CD4-positive, alpha-beta T cell treated with Interleukin-12 subunit alpha and Interleukin-12 subunit beta, for 1 hour (primary cell): ENCODE measurements at regions not wholly inside any gene's neighbourhood (a gene's known extent, or its start where the extent isn't known, plus 50 kb on each side); places are given as distances from the start of the nearest gene placed in this dataset.
A peak's percentile ranks its signal among the peaks of the same experiment; 100 is the strongest.

Source experiments
- DNase-seq: peaks from one replicate; pipeline ENCODE4 v3.0.0-alpha.2; 2020

DNA sequence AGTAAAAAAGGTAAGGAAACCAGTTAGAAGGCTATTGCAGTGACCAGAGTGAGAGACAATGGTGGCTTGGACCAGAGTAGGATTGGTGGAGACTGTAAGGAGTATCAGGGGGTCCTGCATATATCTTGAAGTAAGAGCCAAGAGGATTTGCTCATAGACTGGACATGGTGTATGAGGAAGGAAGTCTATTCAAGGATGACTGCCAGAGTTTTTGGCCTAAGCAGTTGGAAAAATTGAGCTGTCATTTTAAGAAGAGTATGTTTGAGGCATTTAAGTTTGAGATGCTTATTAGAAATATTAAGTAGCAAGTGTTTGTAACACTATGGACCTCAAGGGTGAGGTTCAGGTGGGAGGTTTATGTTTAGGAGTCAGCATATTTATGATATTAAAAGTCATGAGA is 596.6 kb downstream of the METTL15 start:
- no peak for DNase-seq

DNA sequence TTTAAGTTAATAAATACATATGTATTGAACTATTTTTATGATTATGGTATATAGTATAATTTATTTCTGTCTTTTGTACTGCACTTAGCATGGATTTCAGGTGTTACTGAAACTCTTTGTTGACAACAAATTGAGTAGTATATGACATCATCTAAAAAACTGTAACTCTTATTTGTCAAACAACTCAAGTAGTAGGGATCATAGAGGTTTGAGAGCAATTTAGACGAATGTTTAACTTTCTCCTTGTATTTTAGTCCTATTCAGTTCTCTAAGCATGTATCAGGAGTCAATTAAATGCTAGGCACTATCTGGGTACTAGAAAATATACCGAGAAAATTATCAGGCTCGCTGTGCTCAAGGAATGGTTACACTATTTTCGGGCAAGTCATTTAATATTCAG is 595.2 kb downstream of the METTL15 start:
- no peak for DNase-seq

DNA sequence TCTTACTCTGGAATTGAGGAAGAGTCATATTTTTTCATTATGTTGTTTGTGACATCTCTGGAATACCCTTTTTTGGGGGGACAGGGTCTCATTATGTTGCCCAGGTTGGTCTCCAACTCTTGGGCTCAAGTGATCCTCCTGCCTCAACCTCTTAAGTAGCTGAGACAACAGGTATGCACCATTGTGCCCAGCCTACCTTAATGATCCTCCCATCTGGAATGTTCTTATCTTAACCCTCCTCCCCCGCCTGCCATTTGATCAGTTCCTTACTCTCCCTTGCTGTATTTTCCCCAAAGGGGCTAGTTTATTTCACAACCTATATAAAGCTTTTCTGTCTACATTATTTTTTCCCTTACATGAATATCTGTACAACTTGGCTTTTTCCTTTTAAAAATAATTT is 594.7 kb downstream of the METTL15 start:
- DNase-seq, result no peak

DNA sequence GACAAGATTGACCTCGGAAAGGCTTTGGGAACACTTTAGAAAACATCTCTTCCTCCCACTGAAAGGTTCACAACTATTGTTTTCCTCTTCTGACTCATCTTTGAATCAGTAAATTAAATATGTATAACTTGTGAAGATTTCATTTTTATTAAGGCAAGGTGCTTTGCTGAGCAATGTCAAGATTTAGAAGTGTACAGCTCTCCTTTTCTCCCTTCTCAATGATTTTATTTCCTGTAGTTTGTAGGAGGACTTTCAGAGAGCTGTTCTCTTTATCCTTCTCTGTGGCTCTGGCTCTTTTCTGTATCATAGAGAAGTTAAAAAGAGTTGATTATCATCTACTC is 594.2 kb downstream of the METTL15 start:
- DNase-seq, result no peak

DNA sequence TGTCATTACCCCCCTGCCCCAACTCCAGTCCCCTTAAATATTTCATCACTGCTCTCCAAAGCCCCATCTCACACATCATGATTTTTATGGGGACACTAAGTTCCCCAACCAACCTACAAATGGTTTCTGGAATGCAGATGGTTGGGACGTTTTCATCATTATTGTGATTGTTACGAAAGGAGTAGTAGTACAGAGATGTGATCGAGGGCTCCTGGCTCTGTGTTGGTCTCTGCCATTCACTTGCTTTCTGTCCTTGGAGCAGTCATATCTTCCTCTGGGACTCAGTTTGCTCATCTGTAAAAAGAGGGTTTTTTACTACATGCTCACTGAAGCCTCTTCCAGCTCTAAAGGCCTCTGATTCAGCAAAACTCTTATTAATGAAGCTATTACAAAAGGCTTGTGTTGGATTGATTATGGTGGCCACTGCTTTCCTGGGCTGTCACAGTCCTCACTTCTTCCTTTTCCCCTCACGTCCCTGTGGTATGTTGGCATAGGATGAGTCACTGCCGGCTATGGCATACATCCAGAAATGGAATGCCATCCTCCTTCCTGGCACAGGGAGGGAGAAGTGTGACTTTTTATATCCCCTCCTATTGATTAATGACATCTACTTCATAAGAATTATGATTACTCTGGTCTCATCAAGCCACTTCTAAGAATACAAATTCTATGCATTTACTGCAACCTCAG is 593.7 kb downstream of the METTL15 start:
- no peak for DNase-seq

DNA sequence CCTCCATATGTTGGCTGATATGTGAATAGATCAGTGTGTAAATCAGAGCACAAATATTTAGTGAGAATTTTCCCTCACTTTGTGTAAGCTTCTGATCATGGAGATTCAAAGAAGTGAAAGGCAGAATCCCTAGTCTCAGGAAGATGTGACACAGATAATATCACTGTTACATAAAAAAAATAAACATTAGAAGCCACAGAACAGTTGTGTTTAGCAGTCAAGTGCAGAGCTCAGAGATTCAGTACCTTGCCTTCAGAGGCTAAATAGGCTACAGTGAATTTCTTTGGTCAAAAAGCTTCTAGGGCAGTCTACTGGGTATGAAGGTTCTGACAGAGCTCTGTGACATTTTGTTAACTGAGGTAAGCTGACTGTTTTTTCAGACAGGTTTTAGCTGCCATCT is 591.5 kb downstream of the METTL15 start:
- no peak for DNase-seq

DNA sequence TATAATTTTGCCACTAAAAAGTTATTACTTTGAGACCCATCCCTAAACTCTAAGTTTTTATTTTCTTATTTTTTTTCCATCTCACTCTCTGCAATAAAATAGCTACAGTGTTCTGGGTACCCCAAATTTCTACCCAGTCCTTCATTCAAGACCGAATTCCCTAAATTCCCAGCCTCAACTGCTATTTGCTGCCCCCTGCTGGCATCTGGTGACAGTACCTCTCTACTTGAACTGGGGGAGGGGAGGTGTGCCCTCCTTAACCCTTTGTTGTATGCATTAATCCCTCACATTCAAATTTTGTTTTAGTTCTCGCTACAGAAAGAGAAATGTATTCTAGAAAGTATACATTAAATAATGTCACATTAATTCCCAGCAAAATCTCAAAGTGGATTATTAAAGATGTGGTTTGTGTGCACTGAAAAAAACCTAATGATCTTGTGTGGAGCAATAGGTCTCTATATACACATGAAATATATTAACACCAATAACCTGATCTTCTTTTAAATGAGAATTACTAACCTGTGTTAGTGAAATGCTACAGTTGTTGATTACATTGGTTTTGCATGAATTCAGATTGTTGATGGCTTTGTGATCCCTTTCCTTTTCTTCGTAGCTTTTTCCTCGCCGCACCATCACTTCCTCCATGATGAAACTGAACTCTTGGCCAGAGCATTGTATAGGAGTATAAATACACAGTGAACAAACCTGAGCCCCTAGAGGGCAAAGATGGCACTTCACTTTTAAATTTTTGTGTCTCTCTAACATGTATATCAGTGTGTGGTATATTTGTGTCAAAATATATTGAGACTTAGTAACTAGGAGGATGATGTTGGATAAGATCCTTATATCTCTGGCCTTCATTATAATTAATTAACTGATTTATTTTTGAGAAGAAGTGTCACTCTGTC is 590.0 kb downstream of the METTL15 start:
- DNase-seq, result peak; percentile 5

DNA sequence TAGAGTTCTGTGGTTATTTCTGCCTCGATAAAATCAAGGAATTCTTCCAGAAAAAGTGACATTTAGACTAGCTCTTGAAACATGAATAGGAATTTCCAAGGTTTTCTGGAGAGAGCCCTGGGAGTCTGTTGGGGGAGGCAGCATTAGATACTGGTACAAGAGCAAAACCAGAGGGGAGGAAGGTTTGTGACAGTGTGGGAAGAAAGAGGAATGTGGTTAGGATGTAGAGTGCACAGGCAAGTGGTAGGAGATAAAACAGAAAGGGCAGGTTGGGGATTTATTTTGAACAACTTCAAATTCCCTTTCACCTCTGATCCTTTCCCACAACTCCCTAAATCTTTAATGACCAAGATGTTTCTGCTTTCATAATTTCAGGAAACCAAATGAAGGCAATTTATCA is 588.4 kb downstream of the METTL15 start:
- no peak for DNase-seq

DNA sequence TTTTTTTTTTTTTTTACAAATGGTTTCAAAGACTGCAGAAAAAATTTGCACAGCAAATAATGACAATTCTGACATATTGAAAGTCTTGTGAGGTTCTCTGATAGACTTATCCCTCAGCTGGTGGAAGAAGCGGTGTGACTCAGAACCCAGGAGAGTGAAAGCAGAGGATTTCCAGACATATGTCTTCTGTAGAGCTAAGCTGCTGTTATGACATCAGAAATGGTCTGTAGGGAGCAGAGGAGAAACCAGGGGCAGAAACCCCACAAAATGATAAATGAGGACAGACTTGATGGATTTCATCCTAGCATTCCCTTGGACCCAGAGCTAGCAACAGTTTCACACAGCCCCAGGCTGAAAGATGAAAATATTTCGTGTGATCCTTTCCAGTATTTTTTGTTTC is 582.6 kb downstream of the METTL15 start:
- no peak for DNase-seq

DNA sequence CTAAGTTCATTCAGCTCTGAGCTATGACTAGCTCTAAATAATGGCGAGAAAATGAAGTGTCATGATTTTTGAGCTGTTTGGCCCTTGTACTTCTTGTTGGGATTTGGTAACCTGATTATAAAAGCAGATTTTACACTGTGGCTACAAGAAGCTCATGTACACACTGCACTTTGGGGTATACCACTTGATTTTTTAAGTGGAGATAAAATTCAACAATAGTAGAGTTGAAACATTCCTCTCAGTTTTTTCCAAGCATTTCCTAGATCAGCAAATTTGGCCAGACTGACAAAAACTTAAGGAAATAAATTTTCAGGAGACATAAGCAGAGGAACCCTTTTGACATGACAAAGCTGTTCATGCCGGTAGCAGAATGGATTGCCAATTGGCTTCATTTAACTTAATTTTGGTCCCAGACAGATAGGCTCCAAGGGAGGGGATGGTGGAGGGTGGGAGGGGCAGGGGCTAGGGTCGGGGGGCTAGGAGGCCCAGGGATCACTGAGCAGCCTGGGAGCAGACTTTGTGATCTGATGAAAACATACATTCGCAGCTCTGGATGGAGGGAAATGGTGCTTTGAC is 575.9 kb downstream of the METTL15 start:
- no peak for DNase-seq

DNA sequence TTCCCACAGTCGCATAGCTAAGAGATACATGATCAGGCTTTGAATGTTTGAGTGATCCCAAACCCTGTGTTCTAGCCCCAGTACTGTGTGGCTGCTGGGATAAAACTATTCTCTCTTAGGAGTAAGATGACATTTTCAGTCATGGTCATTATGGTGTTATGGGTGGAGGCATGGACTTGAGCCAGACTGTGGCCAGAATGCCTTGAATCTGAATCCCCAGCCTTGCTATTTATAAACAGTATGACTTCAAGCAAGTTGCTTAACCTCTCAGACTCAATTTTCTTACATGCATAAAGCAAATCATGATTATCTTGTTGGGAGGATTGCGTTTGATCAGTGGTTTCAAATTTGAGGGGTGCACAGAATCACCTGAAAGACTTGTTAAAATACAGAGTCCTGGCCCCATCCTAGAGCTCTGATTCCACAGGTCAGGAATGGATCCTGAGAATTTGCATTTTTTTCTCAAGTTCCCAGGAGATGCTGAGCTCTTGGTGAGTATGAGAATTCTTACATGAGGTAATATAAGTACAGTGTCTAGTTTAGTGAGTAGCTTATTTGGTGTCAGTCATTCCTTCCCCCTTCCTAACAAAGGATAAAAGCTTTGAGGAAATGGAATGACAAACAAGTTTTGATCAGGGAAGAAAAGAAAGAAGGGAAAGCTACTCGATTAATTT is 571.7 kb downstream of the METTL15 start:
- DNase-seq, result no peak

DNA sequence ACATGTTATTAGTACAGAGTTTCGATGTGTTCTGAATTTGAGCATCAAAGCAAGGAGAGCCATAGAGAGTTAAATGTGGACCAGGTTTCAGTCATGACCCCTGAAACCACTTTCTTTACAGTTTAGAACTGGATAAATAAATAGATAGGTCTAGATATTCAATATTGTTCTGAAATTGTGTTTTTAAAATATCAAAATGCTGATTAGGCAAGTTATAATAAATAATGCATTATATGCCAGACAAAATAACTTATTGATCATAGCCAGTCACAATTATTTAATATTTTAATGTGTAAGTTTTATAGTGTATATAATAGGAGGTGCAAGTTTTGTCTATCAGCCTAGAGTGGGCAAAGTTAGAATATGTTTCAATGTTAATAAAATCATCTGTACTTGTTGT is 569.5 kb downstream of the METTL15 start:
- DNase-seq, result no peak

DNA sequence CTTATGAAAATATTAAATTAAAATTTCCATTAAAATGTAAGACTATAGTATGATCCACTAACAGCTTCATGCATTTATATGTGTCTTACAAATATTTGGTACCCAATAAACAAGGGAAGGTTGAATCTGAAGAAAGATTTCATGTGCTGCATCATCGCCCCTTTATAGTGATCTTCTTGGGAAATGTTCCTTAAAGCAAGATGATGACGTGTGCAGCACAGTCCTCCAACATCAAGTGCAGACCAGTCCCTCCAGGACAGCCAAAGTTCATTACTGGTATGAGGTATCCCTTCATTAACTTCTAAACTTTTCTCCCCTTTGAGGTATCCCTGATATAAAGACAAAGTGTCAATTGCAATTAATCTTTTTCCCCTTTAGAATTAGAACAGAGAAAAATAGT is 567.0 kb downstream of the METTL15 start:
- no peak for DNase-seq

DNA sequence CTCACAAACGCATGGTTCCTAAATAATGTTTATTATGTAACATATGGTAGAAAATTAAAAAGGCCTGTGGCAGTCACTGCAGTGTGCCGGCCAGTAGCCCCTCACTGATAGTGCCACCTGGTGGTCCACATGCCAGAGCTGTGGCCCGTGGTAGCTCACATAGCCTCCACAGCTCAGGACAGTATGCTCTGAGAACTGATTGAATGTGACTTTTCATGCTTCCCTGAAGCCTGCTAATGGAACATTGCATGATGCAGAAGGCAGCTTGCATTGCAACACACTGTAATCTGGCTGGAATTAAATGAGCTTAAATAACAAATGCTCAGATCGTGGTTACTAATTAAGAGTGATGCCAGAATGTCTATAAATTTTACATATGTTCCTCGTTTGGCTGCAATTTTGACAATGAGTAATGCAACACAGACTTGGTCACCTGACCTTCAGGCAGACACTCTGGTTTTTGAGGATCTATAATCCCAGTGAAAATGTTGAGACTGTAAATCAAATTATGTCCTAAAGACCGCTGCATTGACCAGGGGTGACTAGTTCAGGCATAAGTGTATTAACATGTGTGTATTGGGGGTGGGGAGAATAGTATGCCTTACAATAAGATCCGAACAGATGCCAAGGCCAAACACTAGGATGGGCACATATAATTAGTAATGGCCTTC is 566.4 kb downstream of the METTL15 start:
- no peak for DNase-seq

DNA sequence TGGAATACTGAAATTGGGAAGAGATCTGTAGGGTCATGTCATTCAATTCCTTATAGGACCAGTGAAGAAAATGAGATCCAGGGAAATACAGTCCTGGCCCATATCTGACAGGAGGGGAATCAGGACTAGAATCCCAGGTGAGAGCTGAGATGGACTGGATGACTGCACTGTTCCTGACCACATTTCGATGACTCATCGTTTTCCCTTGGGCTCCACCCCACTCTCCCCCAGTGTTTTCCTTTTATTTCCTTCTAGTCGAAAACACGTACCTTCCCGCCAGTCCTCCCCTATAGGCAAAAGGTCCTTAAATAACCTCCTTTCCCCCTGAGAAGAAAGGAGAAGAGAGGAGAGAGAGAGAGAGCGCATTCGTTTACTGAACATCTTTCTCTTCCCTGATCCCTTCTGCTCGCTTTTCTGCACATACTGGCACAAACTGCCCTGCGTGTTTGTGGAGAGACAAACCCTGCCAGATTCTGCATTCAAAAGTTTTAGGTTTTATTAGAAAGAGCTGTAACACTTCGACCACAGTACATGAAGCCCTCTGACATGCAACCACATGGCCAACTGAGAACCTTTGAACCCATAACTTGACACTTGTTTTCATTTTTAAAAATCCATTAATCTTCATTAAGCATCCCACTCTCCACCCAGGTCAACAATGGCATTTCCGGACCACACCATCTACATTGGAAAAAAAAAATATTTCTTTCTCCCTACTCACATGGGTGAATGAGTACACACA is 565.7 kb downstream of the METTL15 start:
- no peak for DNase-seq

DNA sequence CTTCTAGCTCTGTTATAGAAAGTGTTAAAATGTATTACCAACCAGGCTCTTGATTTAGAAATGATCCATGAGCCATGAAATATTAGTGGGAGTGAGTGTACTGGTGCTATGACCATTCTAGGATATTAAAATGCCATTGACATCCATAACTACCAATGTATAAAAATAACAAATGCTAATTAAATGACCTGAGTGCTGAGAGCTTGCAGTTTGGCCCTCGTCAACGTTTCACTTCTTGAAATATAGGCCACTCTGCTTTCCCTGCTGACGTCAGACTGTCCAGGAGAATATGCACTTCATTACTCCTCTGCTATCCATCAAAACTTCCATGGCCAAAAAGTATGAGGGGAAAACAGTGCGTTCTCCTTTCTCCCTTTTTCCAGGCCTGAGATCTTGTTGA is 563.1 kb downstream of the METTL15 start:
- DNase-seq, result no peak

DNA sequence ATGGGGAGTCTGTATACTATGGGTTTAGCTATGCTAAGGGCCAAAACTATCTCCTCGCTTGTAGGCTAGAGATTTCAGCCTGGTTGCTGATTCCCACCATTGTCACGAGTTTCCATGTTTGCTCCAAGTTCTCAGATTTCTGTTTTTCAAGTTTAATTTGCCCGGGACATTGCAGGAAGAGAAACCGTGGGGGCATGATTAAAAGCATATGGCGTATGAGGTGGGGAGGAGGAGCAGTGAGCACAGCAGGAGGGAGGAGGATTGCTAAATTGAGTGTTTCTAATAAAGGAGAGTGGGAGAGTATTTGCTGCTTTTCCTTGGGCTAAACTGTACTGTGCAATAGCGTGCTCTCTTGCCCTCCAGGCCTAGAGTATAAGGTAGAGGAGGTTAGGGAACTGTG is 558.4 kb downstream of the METTL15 start:
- DNase-seq, result no peak

DNA sequence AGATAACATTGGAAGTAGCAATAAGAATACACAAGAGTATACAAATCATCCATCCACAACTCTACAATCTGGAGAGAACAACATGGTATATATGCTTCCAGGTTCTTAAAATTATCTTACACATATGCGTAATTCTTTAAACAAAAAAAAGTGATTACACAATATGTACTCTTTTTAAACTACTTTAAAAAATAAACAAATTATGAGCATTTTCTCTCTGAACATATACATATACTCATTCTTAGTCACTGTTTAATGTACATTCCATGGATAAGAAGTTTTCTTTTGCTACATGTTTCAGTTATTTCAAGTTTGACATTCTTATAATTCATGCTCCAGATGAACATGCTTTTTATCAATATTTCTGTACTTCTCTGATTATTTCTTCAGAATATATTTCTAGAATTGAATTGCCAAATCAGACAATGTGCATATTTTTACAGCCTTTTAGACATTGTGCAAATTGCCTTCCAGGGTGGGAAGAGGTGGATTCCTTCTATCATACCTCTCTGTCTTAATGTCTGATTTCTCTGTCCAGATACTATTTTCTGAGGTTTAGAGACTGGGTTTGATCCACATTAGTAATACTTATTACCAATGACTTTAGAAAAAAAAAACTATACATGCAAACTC is 551.6 kb downstream of the METTL15 start:
- no peak for DNase-seq

DNA sequence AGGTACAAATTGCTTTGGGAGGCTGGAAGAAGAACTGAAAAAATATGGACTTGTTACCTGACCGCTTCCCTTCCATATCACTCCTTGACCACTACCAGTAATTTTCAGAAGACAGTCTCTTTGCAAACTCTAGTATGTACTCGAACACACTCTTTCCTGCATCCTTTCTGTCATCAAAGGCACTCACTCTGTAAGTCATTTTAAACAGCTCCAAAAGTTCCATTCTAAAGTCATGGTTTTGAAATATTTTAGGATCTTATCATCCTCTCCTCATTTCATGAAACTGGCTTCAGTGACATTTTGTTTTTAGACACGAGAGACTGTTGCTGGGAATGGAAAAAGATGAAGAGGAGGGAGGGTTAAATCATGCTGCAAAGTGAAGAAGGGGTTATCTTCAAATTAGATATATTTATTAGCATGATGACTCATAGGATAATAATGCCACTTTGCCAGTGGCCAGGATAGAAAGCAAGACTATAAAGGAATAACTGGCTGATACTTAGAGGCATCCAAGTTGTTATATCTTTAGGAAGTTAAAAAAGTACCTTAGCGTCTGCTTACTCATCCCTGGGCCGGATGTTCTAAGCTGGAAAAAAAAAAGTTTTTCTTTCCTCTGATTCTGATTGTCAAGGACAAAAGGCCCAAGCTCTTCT is 549.3 kb downstream of the METTL15 start:
- no peak for DNase-seq

DNA sequence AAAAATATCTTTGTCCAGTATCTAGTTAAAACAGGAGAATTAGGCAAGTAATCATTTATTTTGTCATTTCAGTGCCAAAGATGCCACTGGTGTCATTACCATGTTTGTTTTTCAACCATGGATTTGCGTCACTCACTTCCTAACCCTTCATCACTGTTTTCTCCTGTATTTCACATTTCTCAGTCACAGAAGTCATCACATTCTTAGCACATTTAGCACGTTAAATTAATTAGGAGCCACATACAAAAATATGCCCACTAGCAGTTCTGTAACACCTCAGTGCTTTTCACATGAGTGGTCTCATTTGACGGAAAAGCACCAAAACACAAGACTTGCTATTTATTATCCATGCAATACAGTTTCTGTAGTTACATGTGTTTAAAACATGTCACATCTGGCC is 546.0 kb downstream of the METTL15 start:
- DNase-seq, result no peak

DNA sequence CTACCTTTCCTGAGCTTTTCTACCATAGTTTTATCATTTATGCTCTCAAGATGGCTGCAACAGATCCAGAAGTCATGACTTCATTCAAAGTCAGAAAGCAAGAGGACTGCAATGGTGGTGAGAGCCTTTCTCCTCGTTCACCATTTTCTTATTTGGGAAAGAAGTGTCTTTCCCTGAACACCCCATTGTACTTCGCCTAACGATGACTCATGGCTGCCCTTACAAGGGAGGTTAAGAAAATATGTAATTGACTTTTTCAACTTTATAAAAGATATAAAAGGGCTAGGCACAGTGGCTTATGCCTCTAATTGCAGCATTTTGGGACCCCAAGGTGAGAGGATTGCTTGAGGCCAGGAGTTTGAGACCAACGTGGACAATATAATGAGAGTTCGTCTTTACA is 541.7 kb downstream of the METTL15 start:
- no peak for DNase-seq
